ENCODE measurements at regions not wholly inside any gene's neighbourhood (a gene's known extent, or its start where the extent isn't known, plus 50 kb on each side); places are given as distances from the start of the nearest gene placed in this dataset.

DNA sequence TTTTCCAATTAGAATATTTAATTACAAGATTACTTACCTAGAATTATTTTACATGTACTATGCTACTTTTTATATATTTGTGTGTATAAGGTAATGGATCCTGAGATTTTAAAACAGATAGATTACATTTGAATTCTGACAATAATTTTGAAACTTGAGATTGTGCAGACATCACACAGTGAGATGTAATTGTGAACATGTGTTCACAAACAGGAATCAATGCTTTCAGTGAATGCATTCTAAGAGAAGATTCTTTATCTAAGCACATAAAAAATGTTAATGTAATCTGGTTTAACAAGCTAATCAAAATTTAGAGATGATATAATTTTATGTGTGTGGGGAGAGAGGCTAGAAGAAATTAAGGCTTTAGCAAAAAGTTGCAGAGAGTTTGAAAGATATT, 1925.5 kb downstream of the ARAP2 start:
- no peak for TF ChIP-seq YY1 (IDR thresholded peaks at IDR 0.05; ENCODE audit: insufficient read depth, insufficient read length)
- TF ChIP-seq SUZ12 (IDR thresholded peaks at IDR 0.05; ENCODE audit: extremely low read depth, insufficient read depth, insufficient read length), result no peak

Measured in NT2/D1 (cell line).